ENCODE measurements at regions not wholly inside any gene's neighbourhood (a gene's known extent, or its start where the extent isn't known, plus 50 kb on each side); places are given as distances from the start of the nearest gene placed in this dataset.

GRCh38 chr3:106750092-106750491, 627.1 kb upstream of the CCDC54 start:
- no peak for DNase-seq (ENCODE audit: low read depth in 2 of 2)

GRCh38 chr3:106755336-106755735, 621.9 kb upstream of the CCDC54 start:
- no peak for DNase-seq (ENCODE audit: low read depth in 2 of 2)

- no peak for DNase-seq (ENCODE audit: low read depth in 2 of 2)
These were observed 620.3 kb upstream of the CCDC54 start for GRCh38 chr3:106756901-106757300.

- DNase-seq (ENCODE audit: low read depth in 2 of 2) = no peak
These were observed 618.8 kb upstream of the CCDC54 start for GRCh38 chr3:106758459-106758858.

- DNase-seq (ENCODE audit: low read depth in 2 of 2) = no peak
These were observed 617.5 kb upstream of the CCDC54 start for GRCh38 chr3:106759731-106760130.

- DNase-seq (ENCODE audit: low read depth in 2 of 2) = no peak
These were observed 611.9 kb upstream of the CCDC54 start for GRCh38 chr3:106765342-106765741.

GRCh38 chr3:106768941-106769480, 608.2 kb upstream of the CCDC54 start:
- no peak for DNase-seq (ENCODE audit: low read depth in 2 of 2)

GRCh38 chr3:106773795-106774194, 603.4 kb upstream of the CCDC54 start:
- no peak for DNase-seq (ENCODE audit: low read depth in 2 of 2)

GRCh38 chr3:106783231-106783630, 594.0 kb upstream of the CCDC54 start:
- no peak for DNase-seq (ENCODE audit: low read depth in 2 of 2)

GRCh38 chr3:106789276-106789675, 588.0 kb upstream of the CCDC54 start:
- DNase-seq (ENCODE audit: low read depth in 2 of 2) = no peak

GRCh38 chr3:106792716-106793115, 584.5 kb upstream of the CCDC54 start:
- no peak for DNase-seq (ENCODE audit: low read depth in 2 of 2)

- DNase-seq (ENCODE audit: low read depth in 2 of 2) = no peak
These were observed 582.8 kb upstream of the CCDC54 start for GRCh38 chr3:106794442-106794841.

- no peak for DNase-seq (ENCODE audit: low read depth in 2 of 2)
These were observed 581.7 kb upstream of the CCDC54 start for GRCh38 chr3:106795553-106795952.

- no peak for DNase-seq (ENCODE audit: low read depth in 2 of 2)
These were observed 579.8 kb upstream of the CCDC54 start for GRCh38 chr3:106797461-106797860.

GRCh38 chr3:106805625-106806024, 571.6 kb upstream of the CCDC54 start:
- DNase-seq (ENCODE audit: low read depth in 2 of 2) = no peak

- DNase-seq (ENCODE audit: low read depth in 2 of 2) = no peak
These were observed 570.3 kb upstream of the CCDC54 start for GRCh38 chr3:106806964-106807363.

GRCh38 chr3:106809041-106809440, 568.2 kb upstream of the CCDC54 start:
- no peak for DNase-seq (ENCODE audit: low read depth in 2 of 2)

GRCh38 chr3:106809623-106810299, 567.5 kb upstream of the CCDC54 start:
- DNase-seq (ENCODE audit: low read depth in 2 of 2) = no peak

- DNase-seq (ENCODE audit: low read depth in 2 of 2) = no peak
These were observed 566.9 kb upstream of the CCDC54 start for GRCh38 chr3:106810300-106810875.

GRCh38 chr3:106811376-106811775, 565.9 kb upstream of the CCDC54 start:
- DNase-seq (ENCODE audit: low read depth in 2 of 2) = no peak

GRCh38 chr3:106813742-106814141, 563.5 kb upstream of the CCDC54 start:
- no peak for DNase-seq (ENCODE audit: low read depth in 2 of 2)

- DNase-seq (ENCODE audit: low read depth in 2 of 2) = no peak
These were observed 563.0 kb upstream of the CCDC54 start for GRCh38 chr3:106814231-106814630.

- DNase-seq (ENCODE audit: low read depth in 2 of 2) = no peak
These were observed 560.4 kb upstream of the CCDC54 start for GRCh38 chr3:106816838-106817237.

- no peak for DNase-seq (ENCODE audit: low read depth in 2 of 2)
These were observed 559.5 kb upstream of the CCDC54 start for GRCh38 chr3:106817706-106818105.
